ENCODE measurements at regions not wholly inside any gene's neighbourhood (a gene's known extent, or its start where the extent isn't known, plus 50 kb on each side); places are given as distances from the start of the nearest gene placed in this dataset.
"Not testable (repeated sequence)": the region's sequence is repeated elsewhere in the genome, so short reads cannot be mapped to it uniquely, and the experiment has no call there.

- no peak overlapping the region for H3K27ac ChIP-seq (ENCODE audit: low read depth, low read length, poor library complexity, severe bottlenecking)
- H3K9me2 ChIP-seq (ENCODE audit: insufficient read depth, low read length) = no peaks in the 10 kb centered on the region
- H3K9me3 ChIP-seq (ENCODE audit: low read length) = no peaks in the 10 kb centered on the region
- H3K4me3 ChIP-seq (ENCODE audit: low read depth, low read length, poor library complexity, severe bottlenecking) = no peak overlapping the region
- BruUV-seq (replicated peaks) = no TSS peak
- CTCF ChIA-PET (ENCODE audit: unreplicated experiment) = no interaction called here
- no peak for DNase-seq (ENCODE audit: low spot score)
- no peak overlapping the region for H3K4me2 ChIP-seq (ENCODE audit: low read length)
- no peak overlapping the region for H2AFZ ChIP-seq (ENCODE audit: low read length)
- intact Hi-C loops (cut with micrococcal nuclease; ENCODE audit: unreplicated experiment) = no loop called here
- no peaks in the 10 kb centered on the region for H3K79me2 ChIP-seq (ENCODE audit: insufficient read depth, low read depth, low read length)
- POLR2A ChIA-PET = no interaction called here
- TF ChIP-seq EZH2phosphoT487 (IDR thresholded peaks at IDR 0.05; ENCODE audit: borderline replicate concordance, low read depth, low read length) = no peak
- TF ChIP-seq CTCF (conservative IDR thresholded peaks at IDR 0.05; ENCODE audit: low read length) = no peak
- H4K20me1 ChIP-seq (ENCODE audit: insufficient read depth, low read length) = no peaks in the 10 kb centered on the region
- H3K4me1 ChIP-seq (ENCODE audit: insufficient read depth, low read length, poor library complexity, severe bottlenecking) = no peaks in the 10 kb centered on the region
- H3K36me3 ChIP-seq (ENCODE audit: insufficient read depth, low read length) = no peaks in the 10 kb centered on the region
These were observed 178.6 kb upstream of the JADE1 start for GRCh38 chr4:128630871-128631270.

GRCh38 chr4:128623508-128624215, 185.8 kb upstream of the JADE1 start:
- POLR2A ChIA-PET = interaction anchor here (0.7 kb wide), 1 partner anchor 741 kb away, joined by 3 read pairs; no protein-coding TSS in a partner anchor

GRCh38 chr4:128620279-128620965, 189.1 kb upstream of the JADE1 start:
- CTCF ChIA-PET (ENCODE audit: unreplicated experiment); H3K4me3 ChIP-seq (ENCODE audit: low read depth, low read length, poor library complexity, severe bottlenecking); H3K79me2 ChIP-seq (ENCODE audit: insufficient read depth, low read depth, low read length); H3K4me2 ChIP-seq (ENCODE audit: low read length); BruUV-seq (replicated peaks); intact Hi-C loops (cut with micrococcal nuclease; ENCODE audit: unreplicated experiment); H3K36me3 ChIP-seq (ENCODE audit: insufficient read depth, low read length); H3K4me1 ChIP-seq (ENCODE audit: insufficient read depth, low read length, poor library complexity, severe bottlenecking); H3K9me2 ChIP-seq (ENCODE audit: insufficient read depth, low read length); H3K27ac ChIP-seq (ENCODE audit: low read depth, low read length, poor library complexity, severe bottlenecking); DNase-seq (ENCODE audit: low spot score); H2AFZ ChIP-seq (ENCODE audit: low read length); H3K9me3 ChIP-seq (ENCODE audit: low read length); H4K20me1 ChIP-seq (ENCODE audit: insufficient read depth, low read length): not testable (repeated sequence)
- POLR2A ChIA-PET = interaction anchor here (0.6 to 0.7 kb wide), 2 partner anchors 20 to 87 kb away, joined by 3 read pairs; no protein-coding TSS in a partner anchor

More at GRCh38 chr4:128623508-128624215, 185.8 kb upstream of the JADE1 start:
- no peaks in the 10 kb centered on the region for H3K9me3 ChIP-seq (ENCODE audit: low read length)
- no peak overlapping the region for H2AFZ ChIP-seq (ENCODE audit: low read length)
- H3K27ac ChIP-seq (ENCODE audit: low read depth, low read length, poor library complexity, severe bottlenecking) = no peak overlapping the region
- no peaks in the 10 kb centered on the region for H3K36me3 ChIP-seq (ENCODE audit: insufficient read depth, low read length)
- no peaks in the 10 kb centered on the region for H3K79me2 ChIP-seq (ENCODE audit: insufficient read depth, low read depth, low read length)
- TF ChIP-seq CTCF (conservative IDR thresholded peaks at IDR 0.05; ENCODE audit: low read length) (no peak), EZH2phosphoT487 (IDR thresholded peaks at IDR 0.05; ENCODE audit: borderline replicate concordance, low read depth, low read length) (no peak)
- BruUV-seq (replicated peaks) = no TSS peak
- H3K4me1 ChIP-seq (ENCODE audit: insufficient read depth, low read length, poor library complexity, severe bottlenecking) = no peaks in the 10 kb centered on the region
- CTCF ChIA-PET (ENCODE audit: unreplicated experiment) = no interaction called here
- no peak overlapping the region for H3K4me3 ChIP-seq (ENCODE audit: low read depth, low read length, poor library complexity, severe bottlenecking)
- no peaks in the 10 kb centered on the region for H3K9me2 ChIP-seq (ENCODE audit: insufficient read depth, low read length)
- no peaks in the 10 kb centered on the region for H4K20me1 ChIP-seq (ENCODE audit: insufficient read depth, low read length)
- DNase-seq (ENCODE audit: low spot score) = no peak
- H3K4me2 ChIP-seq (ENCODE audit: low read length) = no peak overlapping the region
- intact Hi-C loops (cut with micrococcal nuclease; ENCODE audit: unreplicated experiment) = no loop called here
